NOMO-1 treated with DMSO at 0.1 percent for 48 hours (cell line): ENCODE measurements at regions not wholly inside any gene's neighbourhood (a gene's known extent, or its start where the extent isn't known, plus 50 kb on each side); places are given as distances from the start of the nearest gene placed in this dataset.

ENCODE experiments used
- DNase-seq: peaks from one replicate; lab custom pipeline; 2025; ENCODE audit not compliant: unreplicated experiment; lab: John Stamatoyannopoulos, UW

GRCh38 chr22:49492308-49492707 is 335.4 kb downstream of the BRD1 start:
- no peak for DNase-seq

- DNase-seq = no peak
Observed at GRCh38 chr22:49491726-49492125, 335.9 kb downstream of the BRD1 start.

GRCh38 chr22:49491221-49491635 is 336.4 kb downstream of the BRD1 start:
- DNase-seq = no peak

GRCh38 chr22:49490692-49491091 is 337.0 kb downstream of the BRD1 start:
- no peak for DNase-seq

DNA sequence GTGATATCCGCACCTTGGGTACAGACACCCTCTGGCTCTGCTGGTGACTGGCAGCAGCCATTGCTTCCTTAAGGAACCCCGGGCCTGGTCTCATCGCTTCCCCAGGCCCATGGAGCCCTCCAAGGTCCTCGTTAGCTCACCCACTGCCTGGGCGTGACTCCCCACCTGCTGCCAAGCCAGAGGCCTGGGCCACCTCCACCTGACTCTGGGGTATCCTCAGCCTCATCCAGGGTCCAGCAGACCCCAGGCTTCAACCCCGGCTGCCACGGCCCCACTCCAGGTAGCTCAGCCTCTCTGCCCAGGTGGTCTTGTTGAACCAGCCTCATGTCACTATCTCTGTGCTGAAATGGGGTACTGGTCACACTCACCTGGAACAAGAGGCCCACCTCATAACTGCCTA is 337.9 kb downstream of the BRD1 start:
- no peak for DNase-seq

DNA sequence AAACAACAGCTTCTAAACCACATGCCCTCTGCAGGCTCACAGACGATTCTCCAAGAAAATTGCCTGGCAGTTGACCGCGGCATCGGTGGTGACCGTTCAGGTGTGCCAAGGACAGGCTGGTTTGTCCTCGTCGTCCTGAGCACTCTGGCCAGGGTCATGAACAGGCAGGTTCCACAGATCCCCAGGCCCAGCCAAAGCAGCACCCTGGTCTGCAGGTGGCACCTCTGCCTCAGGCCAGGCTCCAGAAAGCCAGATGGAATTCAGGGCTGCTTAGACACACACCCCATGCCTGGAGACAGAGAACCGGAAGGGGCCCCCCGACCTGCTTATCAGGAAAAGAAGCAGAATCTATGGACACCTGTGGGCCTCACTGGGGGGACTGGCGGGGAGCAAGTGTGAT is 338.7 kb downstream of the BRD1 start:
- DNase-seq = no peak

- no peak for DNase-seq
Observed at GRCh38 chr22:49487950-49488349, 339.7 kb downstream of the BRD1 start.

DNA sequence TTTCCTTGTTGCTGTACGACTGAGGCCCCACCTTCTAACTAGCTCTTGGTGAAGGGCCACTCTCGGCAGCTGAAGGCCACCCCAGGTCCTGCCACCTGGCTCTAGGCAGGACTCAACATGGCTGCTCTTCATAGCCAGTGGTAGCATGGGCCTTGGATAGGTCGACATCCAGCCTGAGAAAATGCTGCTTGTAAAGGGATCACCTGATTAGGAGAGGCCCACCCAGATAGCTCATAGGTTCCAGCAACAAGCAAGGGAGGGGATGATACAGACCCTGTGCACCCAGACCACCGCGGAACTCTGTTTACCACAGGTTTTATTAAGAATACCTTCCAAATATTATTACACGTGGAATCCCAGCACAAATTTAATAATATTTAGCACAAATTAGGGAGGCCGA is 341.4 kb downstream of the BRD1 start:
- no peak for DNase-seq

- no peak for DNase-seq
Observed at GRCh38 chr22:49483946-49484345, 343.7 kb downstream of the BRD1 start.

DNA sequence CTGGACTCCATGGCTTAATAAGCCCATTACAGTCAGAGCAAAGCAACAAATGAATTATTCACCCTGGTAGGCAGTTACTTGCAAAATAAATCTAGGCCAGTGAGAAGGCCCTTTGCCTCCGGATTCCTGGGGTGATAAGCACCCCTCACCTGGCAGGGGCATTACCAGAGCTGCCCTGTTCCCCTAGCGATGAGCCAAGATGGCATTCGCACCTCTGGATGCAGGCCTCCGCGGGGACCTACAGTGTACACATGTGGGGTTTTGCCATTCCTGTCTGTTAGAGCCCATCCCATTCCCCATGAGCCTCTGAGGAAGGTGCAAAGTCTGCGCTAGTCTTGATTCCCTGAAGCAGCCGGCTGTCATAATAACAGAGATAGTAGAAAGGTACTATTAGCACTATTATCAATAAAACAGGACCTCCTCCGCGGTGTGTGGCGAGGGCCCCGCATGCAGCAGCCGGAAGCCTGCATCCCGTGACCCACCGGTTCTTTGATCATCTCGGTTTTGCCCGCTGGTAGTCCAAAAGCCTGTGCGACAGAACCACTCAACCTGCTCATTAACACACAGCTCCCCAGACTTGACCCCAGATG is 344.3 kb downstream of the BRD1 start:
- DNase-seq = no peak

DNA sequence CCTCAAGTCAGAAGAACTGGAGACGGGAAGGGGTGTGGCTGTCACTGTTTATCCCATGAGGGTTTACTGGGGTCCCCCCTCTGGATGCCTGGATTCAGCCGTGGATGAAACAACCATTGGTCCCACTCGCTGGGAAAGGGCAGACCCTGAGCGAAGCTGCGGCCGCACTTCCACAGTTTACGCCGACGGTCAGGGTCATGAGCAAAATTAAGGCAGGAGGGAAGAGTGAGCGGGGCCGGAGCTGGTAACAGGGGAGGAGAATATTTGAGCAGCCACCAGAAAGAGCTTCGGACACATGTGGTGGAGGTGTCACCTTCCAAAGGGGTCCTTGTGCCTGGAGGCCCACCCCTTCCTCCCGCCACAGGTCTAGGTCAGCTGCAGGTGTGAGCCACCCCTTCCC is 344.9 kb downstream of the BRD1 start:
- DNase-seq = no peak

DNA sequence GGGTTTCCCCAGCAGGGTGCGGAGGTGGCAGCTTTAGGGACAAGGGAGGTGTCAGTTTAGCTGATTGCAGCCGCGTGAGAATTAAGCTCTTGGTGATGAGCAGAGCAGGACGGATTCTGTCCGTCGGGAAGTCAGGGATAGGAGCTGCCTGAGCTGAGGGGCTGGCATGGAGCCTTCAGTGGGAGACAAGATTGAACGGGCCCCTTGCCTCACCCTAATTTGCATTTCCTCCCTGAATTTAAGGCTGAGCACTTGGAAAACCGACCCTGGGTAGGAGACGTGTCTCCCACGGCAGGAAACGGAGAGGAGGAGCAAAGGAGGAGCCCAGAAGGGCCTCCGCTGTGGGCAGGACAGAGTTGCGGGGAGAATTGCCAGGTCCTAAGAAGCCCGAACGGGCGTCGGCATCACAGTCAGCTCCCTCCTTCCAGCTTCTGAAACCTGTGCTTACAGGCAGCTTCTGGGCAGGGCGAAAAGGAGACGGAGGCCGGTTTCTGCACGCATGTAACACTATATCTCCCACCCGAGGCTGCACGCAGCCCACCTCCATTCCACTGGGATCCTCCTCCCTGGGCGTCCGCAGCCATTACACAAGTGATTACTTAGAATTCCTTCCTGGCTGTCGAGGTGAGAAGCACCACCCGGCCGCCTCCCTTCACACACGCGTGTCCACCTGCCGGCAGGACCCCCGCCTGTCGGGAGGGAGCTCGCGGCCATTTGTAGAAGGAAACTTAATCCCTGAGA is 345.8 kb downstream of the BRD1 start:
- peak; percentile 24 for DNase-seq

DNA sequence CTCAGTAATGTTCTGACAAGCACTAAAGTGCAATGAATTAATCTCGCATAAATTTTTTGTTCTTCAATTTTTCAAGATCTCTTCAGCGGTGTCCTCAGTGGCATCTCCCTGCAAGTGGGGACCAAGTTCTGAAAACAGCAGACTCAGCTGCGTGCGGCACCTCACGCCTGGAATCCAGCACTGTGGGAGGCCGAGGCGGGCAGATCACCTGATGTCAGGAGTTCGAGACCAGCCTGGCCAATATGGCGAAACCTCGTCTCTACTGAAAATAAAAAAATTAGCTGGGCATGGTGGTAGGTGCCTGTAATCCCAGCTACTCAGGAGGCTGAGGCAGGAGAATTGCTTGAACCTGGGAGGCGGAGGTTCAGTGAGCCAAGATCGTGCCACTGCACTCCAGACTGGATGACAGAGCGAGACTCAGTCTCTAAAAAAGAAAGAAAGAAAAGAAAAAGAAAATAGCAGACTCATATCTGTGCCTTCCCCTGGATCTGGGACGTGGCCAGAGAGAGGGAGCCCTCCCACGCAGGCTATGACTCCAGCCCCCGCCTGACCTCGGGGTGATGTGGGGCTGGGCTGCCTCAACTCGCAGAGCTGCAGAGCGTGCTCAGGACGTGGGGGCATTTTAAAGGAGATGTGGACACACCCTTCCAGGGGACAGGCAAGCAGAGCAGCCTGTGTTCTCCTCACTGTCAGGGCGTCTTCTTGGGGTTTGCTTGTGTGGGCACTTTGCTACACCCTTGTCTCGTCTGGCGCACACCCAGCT is 346.6 kb downstream of the BRD1 start:
- no peak for DNase-seq

- DNase-seq = no peak
Observed at GRCh38 chr22:49480331-49480730, 347.3 kb downstream of the BRD1 start.

GRCh38 chr22:49479566-49479965 is 348.1 kb downstream of the BRD1 start:
- no peak for DNase-seq

DNA sequence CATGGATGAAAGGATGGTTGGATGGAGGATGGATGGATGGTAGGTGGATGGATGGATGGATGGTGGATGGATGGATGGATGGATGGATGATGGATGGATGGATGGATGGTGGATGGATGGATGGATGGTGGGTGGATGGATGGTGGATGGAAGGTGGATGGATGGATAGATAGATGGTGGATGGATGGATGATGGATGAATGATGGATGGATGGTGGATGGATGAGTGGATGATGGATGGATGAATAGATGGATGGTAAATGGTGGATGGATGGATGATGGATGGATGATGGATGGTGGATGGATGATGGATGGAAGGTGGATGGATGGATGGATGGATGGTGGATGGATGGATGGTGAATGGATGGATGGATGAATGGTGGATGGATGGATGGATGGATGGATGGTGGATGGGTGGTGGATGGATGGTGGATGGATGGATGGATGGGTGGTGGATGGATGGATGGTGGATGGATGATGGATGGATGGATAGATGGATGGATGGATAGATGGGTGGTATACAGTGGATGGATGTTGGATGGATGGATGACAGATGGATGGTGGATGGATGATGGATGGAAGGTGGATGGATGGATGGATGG is 350.8 kb downstream of the BRD1 start:
- DNase-seq = no peak

GRCh38 chr22:49476176-49476575 is 351.5 kb downstream of the BRD1 start:
- DNase-seq = no peak

GRCh38 chr22:49475253-49475652 is 352.4 kb downstream of the BRD1 start:
- no peak for DNase-seq

- DNase-seq = no peak
Observed at GRCh38 chr22:49473286-49473685, 354.4 kb downstream of the BRD1 start.

GRCh38 chr22:49470741-49471503 is 356.8 kb downstream of the BRD1 start:
- no peak for DNase-seq
